Activated CD4-positive, alpha-beta memory T cell treated with anti-CD3 and anti-CD28 coated beads, Interleukin-2, amount 10 ng/mL, durations not matched to agents 7 days and 5 days (primary cell): ENCODE measurements at regions not wholly inside any gene's neighbourhood (a gene's known extent, or its start where the extent isn't known, plus 50 kb on each side); places are given as distances from the start of the nearest gene placed in this dataset.
"Not testable (repeated sequence)": the region's sequence is repeated elsewhere in the genome, so short reads cannot be mapped to it uniquely, and the experiment has no call there.

Experiments
- CTCF ChIA-PET: fragments of 350-600 bp; sonication (Branson Sonifier 250); formaldehyde crosslinking; loops from one replicate; lab custom pipeline; 2021; ENCODE audit warnings: antibody characterized with exemption, inconsistent platforms; lab: Charles Lee
- POLR2A ChIA-PET: fragments of 350-600 bp; sonication (Branson Sonifier 250); formaldehyde crosslinking; loops from one replicate; lab custom pipeline; 2021; ENCODE audit warnings: antibody characterized with exemption; lab: Charles Lee
- DNase-seq: peaks from one replicate; pipeline ENCODE4 v3.0.0-alpha.2; 2020
- H3K27ac Mint-ChIP-seq: one replicate; pipeline ENCODE4 v1.8.0; 2021; ENCODE audit warnings: mild to moderate bottlenecking, mixed read lengths
- H3K27me3 Mint-ChIP-seq: one replicate; pipeline ENCODE4 v1.8.0; 2021; ENCODE audit warnings: mixed read lengths
- H3K36me3 Mint-ChIP-seq: one replicate; pipeline ENCODE4 v1.8.0; 2021; ENCODE audit warnings: low read depth, mixed read lengths
- H3K4me1 Mint-ChIP-seq: one replicate; pipeline ENCODE4 v1.8.0; 2021; ENCODE audit warnings: mixed read lengths
- H3K4me3 Mint-ChIP-seq: one replicate; pipeline ENCODE4 v1.8.0; 2021; ENCODE audit warnings: mild to moderate bottlenecking, mixed read lengths
- H3K9me3 Mint-ChIP-seq: one replicate; pipeline ENCODE4 v1.8.0; 2021; ENCODE audit warnings: mixed read lengths

DNA sequence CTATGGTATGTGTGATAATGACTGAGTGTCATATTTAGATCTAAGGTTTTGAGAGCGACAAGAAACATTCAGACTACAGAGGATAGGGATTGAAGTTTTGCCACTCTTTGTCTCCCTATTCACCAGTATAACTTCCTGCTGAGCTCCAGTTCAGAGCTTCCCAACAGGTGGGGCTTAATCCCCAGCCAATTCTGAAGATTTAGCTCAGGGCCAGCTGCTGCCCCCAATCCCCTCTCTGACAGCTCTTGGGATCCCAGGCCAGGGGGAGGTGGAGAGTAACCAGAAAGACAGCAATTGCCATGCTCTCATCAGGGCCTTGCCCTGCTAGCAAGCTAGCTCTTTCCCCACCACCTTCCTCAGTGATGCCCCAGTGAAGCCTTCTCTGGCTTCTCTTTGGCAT is 57.8 kb downstream of the TRIL start:
- peaks cover 4% of the 10 kb centered on the region for H3K27me3 Mint-ChIP-seq
- CTCF ChIA-PET = no interaction called here
- POLR2A ChIA-PET = no interaction called here

DNA sequence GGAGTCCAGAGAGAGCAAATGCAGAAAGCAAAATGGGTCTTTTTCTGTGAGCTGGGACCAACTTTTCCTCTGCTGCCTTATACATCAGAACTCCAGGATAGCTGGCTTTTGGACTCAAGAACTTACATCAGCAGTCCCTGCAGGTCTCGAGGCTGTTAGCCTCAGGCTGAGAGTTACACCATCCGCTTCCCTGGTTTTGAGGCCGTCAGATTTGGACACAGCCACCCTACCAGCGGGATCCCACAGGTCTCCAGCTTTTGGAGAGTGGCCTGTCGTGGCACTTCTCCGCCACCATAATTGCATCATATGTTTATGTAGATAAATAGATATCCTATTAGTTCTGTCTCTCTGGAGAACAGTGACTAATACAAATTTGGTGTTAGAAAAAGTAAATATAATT is 64.2 kb downstream of the TRIL start:
- ChIA-PET POLR2A (no interaction called here), CTCF (no interaction called here)
- Mint-ChIP-seq H3K4me1 (no peaks in the 10 kb centered on the region), H3K27me3 (peaks cover 6% of the 10 kb centered on the region), H3K27ac (no peak overlapping the region), H3K9me3 (no peaks in the 10 kb centered on the region), H3K36me3 (no peaks in the 10 kb centered on the region), H3K4me3 (no peak overlapping the region)
- no peak for DNase-seq

More for the DNA sequence above, 57.8 kb downstream of the TRIL start:
- H3K4me1 Mint-ChIP-seq = no peaks in the 10 kb centered on the region
- H3K36me3 Mint-ChIP-seq = no peaks in the 10 kb centered on the region
- H3K27ac Mint-ChIP-seq = no peak overlapping the region
- no peak for DNase-seq
- no peaks in the 10 kb centered on the region for H3K9me3 Mint-ChIP-seq
- no peak overlapping the region for H3K4me3 Mint-ChIP-seq

DNA sequence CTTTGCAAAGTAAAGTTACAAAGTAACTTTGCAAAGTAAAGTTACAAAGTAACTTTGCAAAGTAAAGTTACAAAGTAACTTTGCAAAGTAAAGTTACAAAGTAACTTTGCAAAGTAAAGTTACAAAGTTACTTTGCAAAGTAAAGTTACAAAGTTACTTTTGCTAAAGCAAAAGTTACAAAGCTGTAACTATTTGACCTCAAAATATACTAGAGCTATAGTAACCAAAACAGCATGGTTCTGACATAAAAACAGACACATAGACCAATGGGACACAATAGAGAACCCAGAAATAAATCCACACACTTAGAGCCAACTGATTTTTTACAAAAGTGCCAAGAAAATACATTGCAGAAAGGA is 66.3 kb downstream of the TRIL start:
- H3K27ac Mint-ChIP-seq, DNase-seq, H3K27me3 Mint-ChIP-seq, H3K4me3 Mint-ChIP-seq, H3K9me3 Mint-ChIP-seq, H3K4me1 Mint-ChIP-seq, CTCF ChIA-PET, POLR2A ChIA-PET, H3K36me3 Mint-ChIP-seq: not testable (repeated sequence)

DNA sequence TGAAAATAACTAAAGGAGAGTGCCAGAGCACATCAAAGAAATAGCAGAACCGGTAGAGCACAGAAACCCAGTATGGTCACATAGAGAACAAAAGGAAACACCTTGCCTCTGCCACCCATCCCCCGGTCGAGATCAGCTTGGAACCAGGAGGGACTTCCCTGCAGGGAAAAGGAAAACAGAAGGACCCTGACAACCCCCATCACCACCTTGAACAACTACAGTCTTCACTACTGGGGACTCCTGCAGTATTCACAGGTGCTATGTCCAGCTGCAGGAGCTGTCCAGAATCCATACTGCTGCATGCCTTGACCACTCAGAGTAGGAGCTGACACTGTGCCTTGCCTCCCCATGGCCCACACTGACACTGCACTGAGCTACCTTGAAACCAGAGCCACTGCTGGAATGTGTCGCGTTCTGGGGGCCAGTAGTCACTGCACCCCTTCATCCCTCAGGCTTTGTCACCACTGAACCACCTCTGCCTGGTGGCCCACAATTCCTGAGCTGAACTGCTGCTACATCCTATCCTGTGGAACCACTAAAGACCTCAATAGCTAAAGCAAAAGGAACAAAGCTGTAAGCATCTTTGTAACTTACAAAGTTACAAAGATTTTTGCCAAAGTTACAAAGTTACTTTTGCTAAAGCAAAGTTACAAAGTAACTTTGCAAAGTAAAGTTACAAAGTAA is 66.8 kb downstream of the TRIL start:
- DNase-seq = no peak
- no peaks in the 10 kb centered on the region for H3K4me1 Mint-ChIP-seq
- peaks cover 7% of the 10 kb centered on the region for H3K27me3 Mint-ChIP-seq
- ChIA-PET POLR2A (no interaction called here), CTCF (no interaction called here)
- no peak overlapping the region for H3K27ac Mint-ChIP-seq
- no peaks in the 10 kb centered on the region for H3K36me3 Mint-ChIP-seq
- no peaks in the 10 kb centered on the region for H3K9me3 Mint-ChIP-seq
- no peak overlapping the region for H3K4me3 Mint-ChIP-seq

DNA sequence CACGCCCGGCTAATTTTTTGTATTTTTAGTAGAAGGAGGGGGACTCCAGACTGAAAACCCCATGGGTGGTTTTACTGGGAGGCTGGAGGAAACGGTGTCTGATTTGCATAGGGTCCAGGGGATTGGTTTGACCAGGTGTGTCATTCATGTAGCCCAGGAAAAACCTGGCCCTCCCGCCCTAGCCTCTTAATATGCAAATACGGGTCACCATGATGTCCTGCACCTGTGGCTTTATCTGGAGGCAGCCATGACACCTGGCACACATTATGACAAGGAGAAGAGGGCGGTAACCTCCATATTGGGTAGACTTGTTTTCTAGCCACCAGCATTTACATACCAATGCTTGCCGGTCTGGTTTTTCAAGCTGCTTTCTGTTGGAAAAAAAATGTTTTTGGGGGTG is 68.0 kb downstream of the TRIL start:
- ChIA-PET POLR2A (no interaction called here), CTCF (no interaction called here)
- no peaks in the 10 kb centered on the region for H3K9me3 Mint-ChIP-seq
- H3K27ac Mint-ChIP-seq = no peak overlapping the region
- no peak for DNase-seq
- no peaks in the 10 kb centered on the region for H3K4me1 Mint-ChIP-seq
- H3K36me3 Mint-ChIP-seq = no peaks in the 10 kb centered on the region
- H3K4me3 Mint-ChIP-seq = no peak overlapping the region
- peaks cover 9% of the 10 kb centered on the region for H3K27me3 Mint-ChIP-seq

DNA sequence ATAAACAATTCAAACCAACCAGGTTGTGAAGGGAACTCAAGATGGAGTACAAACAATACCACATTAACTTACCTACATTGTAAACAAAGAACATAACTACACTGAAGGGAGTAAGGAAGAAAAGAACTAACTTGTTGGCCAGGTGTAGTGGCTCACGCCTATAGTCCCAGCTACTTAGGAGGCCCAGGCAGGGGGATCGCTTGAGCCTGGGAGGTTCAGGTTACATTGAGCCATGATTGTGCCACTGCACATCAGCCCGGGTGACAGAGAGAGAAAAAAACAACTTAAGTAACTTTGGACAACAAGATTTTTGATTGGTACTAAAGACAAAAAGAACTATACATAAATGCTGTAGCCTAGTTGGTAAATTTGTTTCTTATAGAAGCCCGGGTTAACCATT is 68.8 kb downstream of the TRIL start:
- Mint-ChIP-seq H3K27ac (no peak overlapping the region), H3K9me3 (no peaks in the 10 kb centered on the region), H3K4me1 (no peaks in the 10 kb centered on the region), H3K4me3 (no peak overlapping the region), H3K36me3 (no peaks in the 10 kb centered on the region), H3K27me3 (peaks cover 9% of the 10 kb centered on the region)
- ChIA-PET POLR2A (no interaction called here), CTCF (no interaction called here)
- DNase-seq = no peak

DNA sequence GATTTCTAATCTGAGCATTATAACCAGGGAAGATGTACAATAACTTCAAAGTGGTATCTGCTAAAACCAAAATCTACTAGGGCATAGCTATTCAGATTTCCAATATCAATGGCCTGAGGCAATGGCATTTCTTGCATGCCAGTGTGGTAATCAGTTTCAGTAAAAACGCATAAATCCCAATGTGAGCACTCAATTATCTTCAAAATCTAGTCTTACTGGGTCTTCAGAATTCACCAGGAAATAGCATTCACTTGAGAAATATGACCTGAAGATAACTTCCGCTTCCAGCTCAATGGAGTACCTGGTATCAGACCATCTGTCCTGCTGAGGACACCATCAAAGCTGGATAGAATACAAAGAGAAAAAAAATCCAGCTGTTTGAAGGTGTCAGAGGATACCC is 72.4 kb downstream of the TRIL start:
- no peak overlapping the region for H3K4me3 Mint-ChIP-seq
- peaks cover 6% of the 10 kb centered on the region for H3K27me3 Mint-ChIP-seq
- no peak for DNase-seq
- ChIA-PET CTCF (interaction anchor here (1.2 kb wide), 1 partner anchor 36 kb away, joined by 3 read pairs; no protein-coding TSS in a partner anchor), POLR2A (no interaction called here)
- H3K36me3 Mint-ChIP-seq = no peaks in the 10 kb centered on the region
- no peak overlapping the region for H3K27ac Mint-ChIP-seq
- no peaks in the 10 kb centered on the region for H3K9me3 Mint-ChIP-seq
- H3K4me1 Mint-ChIP-seq = no peaks in the 10 kb centered on the region

DNA sequence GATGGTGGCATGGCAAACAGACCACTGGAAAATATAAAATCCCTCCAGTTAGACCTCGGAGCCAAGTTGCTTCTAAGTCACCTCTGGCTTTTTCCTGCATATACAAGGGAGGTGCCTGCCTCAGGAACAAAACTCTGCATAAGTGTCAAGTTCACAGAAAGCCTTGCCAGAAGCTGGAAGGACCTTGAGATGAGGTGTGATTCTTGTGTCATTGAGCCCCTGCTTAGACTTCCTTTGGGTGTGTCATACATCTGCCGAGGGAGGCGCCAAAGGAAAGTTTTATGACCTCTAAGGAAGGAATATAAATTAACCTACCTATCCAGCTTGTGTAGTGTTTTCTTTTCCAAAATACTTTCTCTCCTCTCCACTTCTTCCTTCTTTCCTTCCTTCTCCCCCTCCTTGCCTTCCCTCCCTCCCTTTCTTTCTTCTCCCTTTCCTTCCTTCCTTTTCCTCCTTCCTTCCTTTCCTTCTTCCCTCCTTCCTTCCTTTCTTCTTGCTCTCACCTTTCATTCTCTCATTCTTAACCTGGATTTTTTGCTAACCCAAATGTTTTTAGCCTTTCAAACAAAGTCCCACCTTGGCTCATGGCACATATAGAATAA is 75.2 kb downstream of the TRIL start:
- no peaks in the 10 kb centered on the region for H3K4me1 Mint-ChIP-seq
- H3K27me3 Mint-ChIP-seq = peaks cover 8% of the 10 kb centered on the region
- ChIA-PET POLR2A (no interaction called here), CTCF (interaction anchor here (0.6 kb wide), 1 partner anchor 107 kb away, joined by 4 read pairs; no protein-coding TSS in a partner anchor)
- no peaks in the 10 kb centered on the region for H3K9me3 Mint-ChIP-seq
- DNase-seq = no peak
- H3K4me3 Mint-ChIP-seq = no peak overlapping the region
- no peak overlapping the region for H3K27ac Mint-ChIP-seq
- H3K36me3 Mint-ChIP-seq = no peaks in the 10 kb centered on the region

DNA sequence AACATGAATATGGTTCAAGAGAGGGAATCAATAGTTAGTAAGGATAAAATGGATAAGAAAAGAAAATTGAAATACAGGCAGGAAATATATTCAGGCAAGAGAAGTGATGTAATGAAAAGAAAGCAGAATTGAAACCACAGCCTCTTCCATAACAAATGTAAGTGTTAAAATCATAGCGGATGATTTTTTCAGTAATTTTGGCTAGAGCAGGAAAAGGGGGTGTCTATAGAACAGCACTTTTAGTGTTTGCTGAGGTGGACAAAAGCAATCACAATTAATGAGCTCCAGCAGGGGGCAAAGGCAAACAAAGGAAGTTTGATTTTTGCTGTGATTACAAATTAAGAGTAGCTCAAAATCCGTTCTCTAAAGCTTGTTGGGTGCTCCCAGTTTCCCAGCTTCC is 79.0 kb downstream of the TRIL start:
- POLR2A ChIA-PET = no interaction called here
- CTCF ChIA-PET = no interaction called here
- Mint-ChIP-seq H3K4me3 (no peak overlapping the region), H3K9me3 (no peaks in the 10 kb centered on the region), H3K27ac (no peak overlapping the region), H3K27me3 (peaks cover 6% of the 10 kb centered on the region), H3K36me3 (no peaks in the 10 kb centered on the region), H3K4me1 (no peaks in the 10 kb centered on the region)
- DNase-seq = no peak

DNA sequence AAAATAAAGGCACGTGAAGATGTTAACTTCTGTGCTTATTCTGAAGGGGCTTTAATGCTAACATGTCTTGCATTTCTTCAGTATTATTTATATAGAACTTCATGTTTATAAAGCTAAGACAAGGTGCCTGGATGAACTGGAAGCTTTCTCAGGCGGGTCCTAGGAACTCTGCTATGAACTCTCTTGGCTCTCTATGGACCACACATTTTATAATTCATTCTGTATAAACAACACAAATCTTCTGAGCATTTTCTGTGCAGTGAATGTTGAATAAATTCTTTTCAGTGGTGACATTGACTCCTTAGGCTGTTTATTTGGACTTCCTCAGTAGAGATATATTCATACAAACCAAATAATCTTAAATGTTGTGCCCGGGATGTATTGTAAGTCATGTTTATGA is 79.6 kb downstream of the TRIL start:
- DNase-seq = no peak
- no peaks in the 10 kb centered on the region for H3K9me3 Mint-ChIP-seq
- H3K27ac Mint-ChIP-seq = no peak overlapping the region
- no peaks in the 10 kb centered on the region for H3K4me1 Mint-ChIP-seq
- ChIA-PET POLR2A (no interaction called here), CTCF (no interaction called here)
- H3K27me3 Mint-ChIP-seq = peaks cover 6% of the 10 kb centered on the region
- no peaks in the 10 kb centered on the region for H3K36me3 Mint-ChIP-seq
- no peak overlapping the region for H3K4me3 Mint-ChIP-seq
